ENCODE measurements at regions not wholly inside any gene's neighbourhood (a gene's known extent, or its start where the extent isn't known, plus 50 kb on each side); places are given as distances from the start of the nearest gene placed in this dataset.

DNA sequence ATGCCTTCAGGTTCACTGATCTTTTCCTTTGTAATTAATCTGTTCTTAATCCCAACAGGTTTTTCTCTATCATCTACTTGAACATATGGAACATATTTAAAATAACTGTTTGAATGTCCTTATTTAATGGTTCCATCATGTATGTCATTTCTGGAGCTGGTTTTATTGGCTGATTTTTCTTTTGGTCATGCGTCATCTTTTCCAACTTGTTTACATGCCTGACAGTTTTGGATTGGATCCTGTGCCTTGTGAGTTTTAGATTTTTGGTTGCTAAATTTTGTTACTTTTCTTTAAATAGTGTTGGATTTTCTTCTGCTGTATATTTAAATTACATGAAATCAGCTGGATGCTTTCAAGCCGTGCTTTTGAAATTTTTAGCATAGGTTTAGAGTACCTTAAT is 237.3 kb upstream of the DAAM1 start (continued):
- TF ChIP-seq, protein P1, sequence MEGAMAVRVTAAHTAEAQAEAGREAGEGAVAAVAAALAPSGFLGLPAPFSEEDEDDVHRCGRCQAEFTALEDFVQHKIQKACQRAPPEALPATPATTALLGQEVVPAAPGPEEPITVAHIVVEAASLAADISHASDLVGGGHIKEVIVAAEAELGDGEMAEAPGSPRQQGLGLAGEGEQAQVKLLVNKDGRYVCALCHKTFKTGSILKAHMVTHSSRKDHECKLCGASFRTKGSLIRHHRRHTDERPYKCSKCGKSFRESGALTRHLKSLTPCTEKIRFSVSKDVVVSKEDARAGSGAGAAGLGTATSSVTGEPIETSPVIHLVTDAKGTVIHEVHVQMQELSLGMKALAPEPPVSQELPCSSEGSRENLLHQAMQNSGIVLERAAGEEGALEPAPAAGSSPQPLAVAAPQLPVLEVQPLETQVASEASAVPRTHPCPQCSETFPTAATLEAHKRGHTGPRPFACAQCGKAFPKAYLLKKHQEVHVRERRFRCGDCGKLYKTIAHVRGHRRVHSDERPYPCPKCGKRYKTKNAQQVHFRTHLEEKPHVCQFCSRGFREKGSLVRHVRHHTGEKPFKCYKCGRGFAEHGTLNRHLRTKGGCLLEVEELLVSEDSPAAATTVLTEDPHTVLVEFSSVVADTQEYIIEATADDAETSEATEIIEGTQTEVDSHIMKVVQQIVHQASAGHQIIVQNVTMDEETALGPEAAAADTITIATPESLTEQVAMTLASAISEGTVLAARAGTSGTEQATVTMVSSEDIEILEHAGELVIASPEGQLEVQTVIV (IDR thresholded peaks at IDR 0.05; ENCODE audit: borderline replicate concordance, partially characterized antibody): no peak
- TF ChIP-seq ZNF274 (IDR thresholded peaks at IDR 0.05; ENCODE audit: insufficient read depth, insufficient read length) (no peak), MXI1 (IDR thresholded peaks at IDR 0.05; ENCODE audit: low read depth, low read length) (no peak), SUPT20H (IDR thresholded peaks at IDR 0.05; ENCODE audit: borderline replicate concordance, control insufficient read depth, low read depth, low read length) (no peak), MYC (IDR thresholded peaks at IDR 0.05; ENCODE audit: insufficient read depth, insufficient read length, insufficient replicate concordance, low read length, severe bottlenecking) (no peak)

DNA sequence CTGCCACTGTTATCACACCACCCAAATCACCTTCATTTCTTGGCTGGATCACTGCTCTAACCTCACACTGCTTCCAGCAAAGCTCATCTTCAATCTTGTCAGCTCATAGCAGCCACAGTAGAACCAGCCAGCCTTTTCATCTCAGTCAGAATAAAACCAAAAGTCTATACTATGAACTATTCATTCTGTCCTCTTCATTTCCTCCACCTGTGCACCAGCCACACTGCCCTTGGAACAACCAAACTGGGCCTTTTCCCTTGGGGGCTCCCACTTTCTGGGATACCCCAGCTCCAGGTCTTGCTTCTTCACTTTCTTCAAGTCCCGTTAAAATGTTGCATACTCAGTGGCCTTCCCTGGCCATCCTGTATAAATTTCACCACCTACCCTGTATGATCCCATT is 234.4 kb upstream of the DAAM1 start:
- H3K4me3 ChIP-seq: no peak overlapping the region
- peaks cover 18% of the 10 kb centered on the region for H3K4me1 ChIP-seq (ENCODE audit: control insufficient read depth, insufficient read depth, low read length)
- no peaks in the 10 kb centered on the region for H3K27me3 ChIP-seq (replicated peaks in 1 of 2; ENCODE audit: control insufficient read depth in 2 of 2, insufficient read depth in 2 of 2, low read length in 1 of 2)
- DNase-seq (ENCODE audit: low read depth, low spot score) (no peak), ATAC-seq (peak; percentile 72), FAIRE-seq (no peak)
- 30% methylated on average over 1 of the region's 1 CpG for WGBS (ENCODE audit: insufficient coverage, insufficient replicate concordance, low lambda C conversion rate, missing lambda C conversion rate)
- H3K27ac ChIP-seq (ENCODE audit: control insufficient read depth, insufficient read depth): peak overlapping the region; percentile 81; the same call in 1 of the 2 replicates
- peak overlapping the region; percentile 36; the same call in 1 of the 2 replicates for H3K4me2 ChIP-seq (ENCODE audit: control insufficient read depth, insufficient read depth)
- peak overlapping the region; percentile 6; the same call in 1 of the 2 replicates for H2AFZ ChIP-seq (ENCODE audit: control insufficient read depth, low read depth, low read length)
- SMC1A ChIA-PET (ENCODE audit: uncharacterized antibody, unreplicated experiment): interaction anchor here (0.9 to 9.7 kb wide), 8 partner anchors 8 to 311 kb away, joined by 3 to 124 read pairs (median 10); no protein-coding TSS in a partner anchor
- no peaks in the 10 kb centered on the region; the same call in 1 of the 3 replicates for H3K9me3 ChIP-seq (replicated peaks; ENCODE audit: control insufficient read depth, insufficient read depth, low read length)
- no peaks in the 10 kb centered on the region for H3K79me2 ChIP-seq (ENCODE audit: control insufficient read depth, insufficient read depth, low read length)
- intact Hi-C loops (cut with micrococcal nuclease; ENCODE audit: unreplicated experiment): loop anchor here (2.0 kb wide), 1 partner anchor 313 kb away; no protein-coding TSS in a partner anchor
- H3K9ac ChIP-seq (ENCODE audit: control insufficient read depth, insufficient read depth, low read length): no peak overlapping the region
- POLR2A ChIA-PET: interaction anchor here (0.6 to 6.9 kb wide), 3 partner anchors 15 to 66 kb away, joined by 3 to 58 read pairs (median 3); no protein-coding TSS in a partner anchor
- in situ Hi-C loops (cut with MboI): loop anchor here (5.0 kb wide), 1 partner anchor 157 kb away; no protein-coding TSS in a partner anchor
- no peaks in the 10 kb centered on the region for H4K20me1 ChIP-seq (ENCODE audit: control insufficient read depth, insufficient read depth)
- H3K36me3 ChIP-seq (ENCODE audit: control insufficient read depth in 2 of 2, insufficient read depth in 2 of 2, low read length in 1 of 2): no peaks in the 10 kb centered on the region
- RAD21 ChIA-PET (ENCODE audit: unreplicated experiment): interaction anchor here (1.0 to 7.3 kb wide), 9 partner anchors 8 to 452 kb away, joined by 3 to 110 read pairs (median 4); no protein-coding TSS in a partner anchor
- BruUV-seq (replicated peaks): no TSS peak
- CTCF ChIA-PET: interaction anchor here (0.6 to 1.4 kb wide), 3 partner anchors 41 to 224 kb away, joined by 3 to 6 read pairs (median 4); no protein-coding TSS in a partner anchor
- no peak for TF ChIP-seq SMC3 (IDR thresholded peaks at IDR 0.05; ENCODE audit: borderline replicate concordance, low read length)
- peak; percentile 12 to 54; a peak in 1 of 4 replicates for TF ChIP-seq IKZF2 (IDR thresholded peaks at IDR 0.05)
- TF ChIP-seq, protein P2, sequence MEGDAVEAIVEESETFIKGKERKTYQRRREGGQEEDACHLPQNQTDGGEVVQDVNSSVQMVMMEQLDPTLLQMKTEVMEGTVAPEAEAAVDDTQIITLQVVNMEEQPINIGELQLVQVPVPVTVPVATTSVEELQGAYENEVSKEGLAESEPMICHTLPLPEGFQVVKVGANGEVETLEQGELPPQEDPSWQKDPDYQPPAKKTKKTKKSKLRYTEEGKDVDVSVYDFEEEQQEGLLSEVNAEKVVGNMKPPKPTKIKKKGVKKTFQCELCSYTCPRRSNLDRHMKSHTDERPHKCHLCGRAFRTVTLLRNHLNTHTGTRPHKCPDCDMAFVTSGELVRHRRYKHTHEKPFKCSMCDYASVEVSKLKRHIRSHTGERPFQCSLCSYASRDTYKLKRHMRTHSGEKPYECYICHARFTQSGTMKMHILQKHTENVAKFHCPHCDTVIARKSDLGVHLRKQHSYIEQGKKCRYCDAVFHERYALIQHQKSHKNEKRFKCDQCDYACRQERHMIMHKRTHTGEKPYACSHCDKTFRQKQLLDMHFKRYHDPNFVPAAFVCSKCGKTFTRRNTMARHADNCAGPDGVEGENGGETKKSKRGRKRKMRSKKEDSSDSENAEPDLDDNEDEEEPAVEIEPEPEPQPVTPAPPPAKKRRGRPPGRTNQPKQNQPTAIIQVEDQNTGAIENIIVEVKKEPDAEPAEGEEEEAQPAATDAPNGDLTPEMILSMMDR (IDR thresholded peaks at IDR 0.05 in 2 of 3, conservative IDR thresholded peaks at IDR 0.05 in 1 of 3; ENCODE audit: control insufficient read depth in 2 of 3, extremely low read depth in 1 of 3, insufficient read depth in 1 of 3, low read depth in 3 of 3, low read length in 3 of 3): no peak
- TF ChIP-seq, protein P3, sequence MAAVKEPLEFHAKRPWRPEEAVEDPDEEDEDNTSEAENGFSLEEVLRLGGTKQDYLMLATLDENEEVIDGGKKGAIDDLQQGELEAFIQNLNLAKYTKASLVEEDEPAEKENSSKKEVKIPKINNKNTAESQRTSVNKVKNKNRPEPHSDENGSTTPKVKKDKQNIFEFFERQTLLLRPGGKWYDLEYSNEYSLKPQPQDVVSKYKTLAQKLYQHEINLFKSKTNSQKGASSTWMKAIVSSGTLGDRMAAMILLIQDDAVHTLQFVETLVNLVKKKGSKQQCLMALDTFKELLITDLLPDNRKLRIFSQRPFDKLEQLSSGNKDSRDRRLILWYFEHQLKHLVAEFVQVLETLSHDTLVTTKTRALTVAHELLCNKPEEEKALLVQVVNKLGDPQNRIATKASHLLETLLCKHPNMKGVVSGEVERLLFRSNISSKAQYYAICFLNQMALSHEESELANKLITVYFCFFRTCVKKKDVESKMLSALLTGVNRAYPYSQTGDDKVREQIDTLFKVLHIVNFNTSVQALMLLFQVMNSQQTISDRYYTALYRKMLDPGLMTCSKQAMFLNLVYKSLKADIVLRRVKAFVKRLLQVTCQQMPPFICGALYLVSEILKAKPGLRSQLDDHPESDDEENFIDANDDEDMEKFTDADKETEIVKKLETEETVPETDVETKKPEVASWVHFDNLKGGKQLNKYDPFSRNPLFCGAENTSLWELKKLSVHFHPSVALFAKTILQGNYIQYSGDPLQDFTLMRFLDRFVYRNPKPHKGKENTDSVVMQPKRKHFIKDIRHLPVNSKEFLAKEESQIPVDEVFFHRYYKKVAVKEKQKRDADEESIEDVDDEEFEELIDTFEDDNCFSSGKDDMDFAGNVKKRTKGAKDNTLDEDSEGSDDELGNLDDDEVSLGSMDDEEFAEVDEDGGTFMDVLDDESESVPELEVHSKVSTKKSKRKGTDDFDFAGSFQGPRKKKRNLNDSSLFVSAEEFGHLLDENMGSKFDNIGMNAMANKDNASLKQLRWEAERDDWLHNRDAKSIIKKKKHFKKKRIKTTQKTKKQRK (IDR thresholded peaks at IDR 0.05; ENCODE audit: low read depth, low read length): no peak
- TF ChIP-seq DPF2 (IDR thresholded peaks at IDR 0.05): peak; percentile 49; the same call in 1 of the 2 replicates
- TF ChIP-seq STAT1 (conservative IDR thresholded peaks at IDR 0.05): no peak

Measured in GM12878 (cell line).